OCI-LY1 (cell line): ENCODE measurements at regions not wholly inside any gene's neighbourhood (a gene's known extent, or its start where the extent isn't known, plus 50 kb on each side); places are given as distances from the start of the nearest gene placed in this dataset.

ENCODE experiments used
- H2AFZ ChIP-seq: fragments of 200-600 bp; sonication (generic), shearing (Covaris generic); 2 replicates; pipeline ENCODE4 v1.6.0; 2014; ENCODE audit warnings: antibody characterized with exemption, mild to moderate bottlenecking, low read length
- H3F3A ChIP-seq: fragments of 200-600 bp; sonication (generic), shearing (Covaris generic); 2 replicates; pipeline ENCODE4 v1.6.0; 2014; ENCODE audit warnings: mild to moderate bottlenecking, antibody characterized with exemption, low read length, moderate library complexity; ENCODE audit not compliant: insufficient read depth
- H3K27ac ChIP-seq: fragments of 200-600 bp; sonication (generic); 2 replicates; pipeline ENCODE4 v1.5.1; 2014; ENCODE audit warnings: low read length, mixed run types, mild to moderate bottlenecking, low read depth; ENCODE audit not compliant: poor library complexity, severe bottlenecking
- H3K27me3 ChIP-seq: fragments of 200-600 bp; sonication (generic); 2 replicates; pipeline ENCODE4 v1.6.0; 2014; ENCODE audit warnings: antibody characterized with exemption, mild to moderate bottlenecking, low read length, moderate library complexity; ENCODE audit not compliant: insufficient read depth
- H3K36me3 ChIP-seq: fragments of 200-600 bp; sonication (generic); 2 replicates; pipeline ENCODE4 v1.6.1; 2014; ENCODE audit warnings: mild to moderate bottlenecking, antibody characterized with exemption, low read length, moderate library complexity, mixed read lengths; ENCODE audit not compliant: insufficient read depth
- H3K4me1 ChIP-seq: fragments of 200-600 bp; sonication (generic); 2 replicates; pipeline ENCODE4 v1.5.1; 2014; ENCODE audit warnings: mild to moderate bottlenecking, low read length, moderate library complexity; ENCODE audit not compliant: insufficient read depth, severe bottlenecking
- H3K4me2 ChIP-seq: fragments of 200-600 bp; sonication (generic), shearing (Covaris generic); 2 replicates; pipeline ENCODE4 v1.6.1; 2014; ENCODE audit warnings: low read length
- H3K4me3 ChIP-seq: fragments of 200-600 bp; sonication (generic); 2 replicates; pipeline ENCODE4 v1.5.1; 2014; ENCODE audit warnings: low read length, low read depth, mild to moderate bottlenecking, mixed read lengths; ENCODE audit not compliant: poor library complexity, severe bottlenecking
- H3K79me2 ChIP-seq: fragments of 200-600 bp; shearing (Covaris generic); 2 replicates; pipeline ENCODE4 v1.6.1; 2016; ENCODE audit warnings: mixed run types, low read length, mixed read lengths; ENCODE audit not compliant: insufficient read depth
- H3K9ac ChIP-seq: fragments of 200-600 bp; sonication (generic), shearing (Covaris generic); 2 replicates; pipeline ENCODE4 v1.6.1; 2014; ENCODE audit warnings: mild to moderate bottlenecking, low read length, mixed read lengths
- H3K9me2 ChIP-seq: fragments of 200-600 bp; sonication (generic), shearing (Covaris generic); 2 replicates; pipeline ENCODE4 v1.6.1; 2014; ENCODE audit warnings: low read depth, mild to moderate bottlenecking, low read length, mixed read lengths
- H3K9me3 ChIP-seq: fragments of 200-600 bp; shearing (Covaris generic); 2 replicates; pipeline ENCODE4 v1.6.1; 2014; ENCODE audit warnings: low read length, mixed read lengths
- H4K20me1 ChIP-seq: fragments of 200-600 bp; sonication (generic), shearing (Covaris generic); 2 replicates; pipeline ENCODE4 v1.6.0; 2016; ENCODE audit warnings: mild to moderate bottlenecking, low read length; ENCODE audit not compliant: insufficient read depth
- CTCF ChIP-seq: fragments of 200-600 bp; sonication (generic), shearing (Covaris generic); IDR thresholded peaks from 2 replicates; pipeline ENCODE4 v1.5.1; 2017; ENCODE audit warnings: mild to moderate bottlenecking, antibody characterized with exemption, low read length, moderate library complexity, mixed read lengths
- EZH2 ChIP-seq: fragments of 200-600 bp; sonication (generic), shearing (Covaris generic); IDR thresholded peaks from 2 replicates; pipeline ENCODE4 v1.8.0; 2017; ENCODE audit warnings: borderline replicate concordance, mixed run types, mild to moderate bottlenecking, antibody characterized with exemption, low read length, moderate library complexity, mixed read lengths

GRCh38 chr4:179927473-179927872 lies 2315.7 kb upstream of the TENM3 start:
- H3K4me3 ChIP-seq: no peak overlapping the region
- no peak overlapping the region for H3K4me2 ChIP-seq
- H3K27me3 ChIP-seq: no peaks in the 10 kb centered on the region
- H3F3A ChIP-seq: no peaks in the 10 kb centered on the region
- H3K27ac ChIP-seq: no peak overlapping the region
- H3K36me3 ChIP-seq: no peaks in the 10 kb centered on the region
- TF ChIP-seq EZH2: no peak
- TF ChIP-seq CTCF: no peak
- H3K4me1 ChIP-seq: no peaks in the 10 kb centered on the region
- no peak overlapping the region for H2AFZ ChIP-seq
- H3K79me2 ChIP-seq: no peaks in the 10 kb centered on the region
- H4K20me1 ChIP-seq: no peaks in the 10 kb centered on the region
- no peaks in the 10 kb centered on the region for H3K9me3 ChIP-seq
- no peaks in the 10 kb centered on the region for H3K9me2 ChIP-seq
- no peak overlapping the region for H3K9ac ChIP-seq

GRCh38 chr4:179941911-179942310 lies 2301.3 kb upstream of the TENM3 start:
- H3K4me2 ChIP-seq: no peak overlapping the region
- no peak overlapping the region for H3K27ac ChIP-seq
- H3K9me3 ChIP-seq: no peaks in the 10 kb centered on the region
- H3K4me3 ChIP-seq: no peak overlapping the region
- no peaks in the 10 kb centered on the region for H3K9me2 ChIP-seq
- no peak for TF ChIP-seq CTCF
- TF ChIP-seq EZH2: no peak
- H3F3A ChIP-seq: no peaks in the 10 kb centered on the region
- H3K4me1 ChIP-seq: no peaks in the 10 kb centered on the region
- no peaks in the 10 kb centered on the region for H4K20me1 ChIP-seq
- no peaks in the 10 kb centered on the region for H3K36me3 ChIP-seq
- no peaks in the 10 kb centered on the region for H3K79me2 ChIP-seq
- H3K27me3 ChIP-seq: no peaks in the 10 kb centered on the region
- H2AFZ ChIP-seq: no peak overlapping the region
- no peak overlapping the region for H3K9ac ChIP-seq

GRCh38 chr4:179976777-179977176 lies 2266.4 kb upstream of the TENM3 start:
- Histone ChIP-seq H3K9ac (no peak overlapping the region), H2AFZ (no peak overlapping the region), H3K27ac (no peak overlapping the region), H4K20me1 (no peaks in the 10 kb centered on the region), H3K36me3 (no peaks in the 10 kb centered on the region), H3F3A (no peaks in the 10 kb centered on the region; the same call in 1 of the 2 replicates), H3K4me1 (no peaks in the 10 kb centered on the region), H3K79me2 (no peaks in the 10 kb centered on the region), H3K4me2 (no peak overlapping the region), H3K9me3 (no peaks in the 10 kb centered on the region), H3K9me2 (no peaks in the 10 kb centered on the region), H3K4me3 (no peak overlapping the region), H3K27me3 (no peaks in the 10 kb centered on the region)
- TF ChIP-seq EZH2 (no peak), CTCF (no peak)
